Dendritic cell treated with granulocyte-macrophage colony-stimulating factor and Interleukin-4, amounts not matched to agents 40 ng/mL and 50 ng/mL, for 4 days (primary cell): ENCODE measurements at regions not wholly inside any gene's neighbourhood (a gene's known extent, or its start where the extent isn't known, plus 50 kb on each side); places are given as distances from the start of the nearest gene placed in this dataset.

Experiments
- H3K27ac Mint-ChIP-seq: one replicate; pipeline ENCODE4 v1.8.0; 2022; ENCODE audit warnings: mild to moderate bottlenecking, mixed read lengths
- H3K27me3 Mint-ChIP-seq: one replicate; pipeline ENCODE4 v1.8.0; 2022; ENCODE audit warnings: mild to moderate bottlenecking, mixed read lengths
- H3K36me3 Mint-ChIP-seq: one replicate; pipeline ENCODE4 v1.8.0; 2022; ENCODE audit warnings: low read depth, mixed read lengths
- H3K4me1 Mint-ChIP-seq: one replicate; pipeline ENCODE4 v1.8.0; 2022; ENCODE audit warnings: low read depth, mixed read lengths
- H3K4me3 Mint-ChIP-seq: one replicate; pipeline ENCODE4 v1.8.0; 2022; ENCODE audit warnings: mild to moderate bottlenecking, moderate library complexity, mixed read lengths
- H3K9me3 Mint-ChIP-seq: one replicate; pipeline ENCODE4 v1.8.0; 2022; ENCODE audit warnings: mixed read lengths
- intact Hi-C: fragments of 100-400 bp; cut with micrococcal nuclease; formaldehyde crosslinking; loops from one replicate; pipeline ENCODE4 v1.15.0; 2022

DNA sequence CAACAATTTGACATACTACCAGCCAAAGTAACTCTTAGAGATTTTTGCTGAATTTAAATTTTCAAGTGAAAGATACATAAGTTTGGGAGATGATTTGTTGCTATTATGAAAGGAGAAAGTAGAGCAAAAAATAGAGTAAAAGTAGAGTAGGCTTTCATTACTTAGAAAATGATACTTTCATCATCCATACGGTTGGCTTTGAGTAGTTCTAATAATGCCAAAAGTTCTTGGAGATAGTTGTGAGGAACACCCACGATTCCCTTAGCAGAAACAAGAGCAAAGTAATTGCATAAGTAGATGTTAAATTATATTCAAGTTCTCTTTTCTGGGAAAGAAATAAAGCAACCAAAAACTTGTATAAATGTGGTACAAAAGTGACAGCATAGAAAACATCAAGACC lies 95.0 kb upstream of the VAV3 start:
- peak overlapping the region; percentile 17 for H3K4me3 Mint-ChIP-seq
- H3K4me1 Mint-ChIP-seq = peaks cover 68% of the 10 kb centered on the region
- H3K27ac Mint-ChIP-seq = peak overlapping the region; percentile 83
- peaks cover 42% of the 10 kb centered on the region for H3K36me3 Mint-ChIP-seq
- H3K9me3 Mint-ChIP-seq = peaks cover 20% of the 10 kb centered on the region
- intact Hi-C loops = no loop called here
- no peaks in the 10 kb centered on the region for H3K27me3 Mint-ChIP-seq

DNA sequence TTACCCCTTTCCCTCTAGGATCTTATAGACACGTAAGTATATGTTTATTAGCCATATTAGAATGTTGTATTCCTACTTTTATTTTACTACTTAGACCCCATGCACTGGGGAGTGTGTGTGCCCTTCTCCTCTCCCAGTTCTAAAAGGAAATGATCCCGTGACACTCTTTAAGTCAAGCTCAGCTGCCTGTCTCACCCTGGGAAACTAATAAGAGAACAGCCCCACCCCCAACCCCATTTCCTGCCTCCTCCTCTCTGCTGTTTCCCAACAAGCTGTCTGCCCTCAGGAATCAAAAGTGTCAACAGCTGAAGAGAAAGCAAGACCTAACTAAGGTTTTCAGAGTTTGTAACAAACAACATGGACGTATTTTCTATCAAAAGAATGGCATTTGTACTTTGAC lies 92.6 kb upstream of the VAV3 start:
- Mint-ChIP-seq H3K9me3 (peaks cover 10% of the 10 kb centered on the region), H3K27ac (peak overlapping the region; percentile 83)
- intact Hi-C loops = no loop called here

DNA sequence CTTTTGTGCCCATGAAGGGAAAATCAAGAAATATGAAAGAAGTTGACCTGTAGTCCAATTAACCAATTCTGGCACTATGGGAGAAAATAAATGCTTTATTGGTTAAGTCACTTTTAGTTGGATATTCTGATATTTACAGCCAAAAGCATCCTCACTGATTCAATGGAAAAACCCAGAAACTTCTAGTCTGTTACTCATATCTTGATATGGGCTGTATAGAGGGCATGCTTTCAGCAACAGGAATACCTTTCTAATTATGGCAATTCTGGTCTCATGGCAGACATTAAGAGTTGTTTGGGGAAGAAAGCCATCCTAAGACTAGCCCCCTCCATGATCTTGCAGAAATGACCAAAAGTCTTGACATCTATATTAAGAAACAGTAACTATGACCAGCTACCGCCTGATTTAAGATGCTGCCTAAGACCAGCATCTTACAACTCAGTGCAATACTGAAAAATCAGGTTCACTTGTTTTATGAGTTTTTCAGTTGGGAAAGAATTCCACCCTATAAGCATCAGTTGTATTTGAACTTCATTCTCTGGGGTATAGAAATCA lies 91.5 kb upstream of the VAV3 start:
- H3K4me3 Mint-ChIP-seq = no peak overlapping the region
- H3K36me3 Mint-ChIP-seq = peaks cover 26% of the 10 kb centered on the region
- H3K4me1 Mint-ChIP-seq = peaks cover 57% of the 10 kb centered on the region
- intact Hi-C loops = no loop called here
- no peaks in the 10 kb centered on the region for H3K27me3 Mint-ChIP-seq
- H3K27ac Mint-ChIP-seq = peak overlapping the region; percentile 67
- peaks cover 3% of the 10 kb centered on the region for H3K9me3 Mint-ChIP-seq

More for the DNA sequence above, 92.6 kb upstream of the VAV3 start:
- Mint-ChIP-seq H3K27me3 (no peaks in the 10 kb centered on the region), H3K36me3 (peaks cover 32% of the 10 kb centered on the region), H3K4me1 (peaks cover 57% of the 10 kb centered on the region), H3K4me3 (no peak overlapping the region)

DNA sequence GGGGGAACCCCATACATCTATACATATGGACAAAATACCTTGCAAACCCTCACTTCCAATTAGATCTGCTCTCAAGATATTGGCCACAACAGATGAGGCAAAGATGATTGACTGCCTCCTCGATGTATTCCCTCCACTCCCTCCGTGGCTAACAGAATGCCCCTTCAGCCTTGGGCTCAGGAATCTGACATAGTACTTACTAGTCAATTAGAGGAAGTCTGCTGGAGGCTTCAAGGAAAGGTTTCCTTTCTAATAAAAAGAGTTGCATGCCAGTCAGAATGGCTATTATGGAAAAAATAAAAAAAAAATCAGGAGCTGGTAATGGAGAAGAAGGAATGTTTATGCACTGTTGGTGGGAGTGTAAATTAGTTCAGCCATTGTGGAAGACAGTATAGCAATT lies 90.4 kb upstream of the VAV3 start:
- intact Hi-C loops = no loop called here
- Mint-ChIP-seq H3K4me3 (no peak overlapping the region), H3K27me3 (no peaks in the 10 kb centered on the region), H3K9me3 (no peaks in the 10 kb centered on the region), H3K36me3 (peaks cover 23% of the 10 kb centered on the region), H3K4me1 (peaks cover 57% of the 10 kb centered on the region), H3K27ac (peak overlapping the region; percentile 67)

DNA sequence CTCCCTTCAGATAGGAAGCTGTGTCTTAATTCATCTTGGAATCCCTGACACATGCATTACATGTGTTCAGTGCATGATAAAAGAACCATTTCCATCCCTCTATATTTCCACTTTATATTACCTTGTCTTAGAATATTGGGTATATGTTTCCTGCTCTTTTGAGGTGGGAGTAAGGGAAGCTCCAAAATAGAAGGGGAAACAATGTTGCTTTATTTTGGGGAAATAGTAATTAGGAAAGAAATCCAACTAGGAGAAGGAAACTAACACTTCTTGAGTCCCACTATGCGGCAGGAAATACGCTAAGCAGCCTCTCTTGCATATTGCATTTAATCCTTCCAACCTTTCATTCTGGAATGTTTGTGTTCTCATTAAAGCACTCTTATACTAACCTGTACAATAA lies 89.4 kb upstream of the VAV3 start:
- peaks cover 57% of the 10 kb centered on the region for H3K4me1 Mint-ChIP-seq
- no peaks in the 10 kb centered on the region for H3K9me3 Mint-ChIP-seq
- peaks cover 17% of the 10 kb centered on the region for H3K36me3 Mint-ChIP-seq
- H3K27ac Mint-ChIP-seq = no peak overlapping the region
- intact Hi-C loops = no loop called here
- H3K27me3 Mint-ChIP-seq = no peaks in the 10 kb centered on the region
- H3K4me3 Mint-ChIP-seq = no peak overlapping the region

DNA sequence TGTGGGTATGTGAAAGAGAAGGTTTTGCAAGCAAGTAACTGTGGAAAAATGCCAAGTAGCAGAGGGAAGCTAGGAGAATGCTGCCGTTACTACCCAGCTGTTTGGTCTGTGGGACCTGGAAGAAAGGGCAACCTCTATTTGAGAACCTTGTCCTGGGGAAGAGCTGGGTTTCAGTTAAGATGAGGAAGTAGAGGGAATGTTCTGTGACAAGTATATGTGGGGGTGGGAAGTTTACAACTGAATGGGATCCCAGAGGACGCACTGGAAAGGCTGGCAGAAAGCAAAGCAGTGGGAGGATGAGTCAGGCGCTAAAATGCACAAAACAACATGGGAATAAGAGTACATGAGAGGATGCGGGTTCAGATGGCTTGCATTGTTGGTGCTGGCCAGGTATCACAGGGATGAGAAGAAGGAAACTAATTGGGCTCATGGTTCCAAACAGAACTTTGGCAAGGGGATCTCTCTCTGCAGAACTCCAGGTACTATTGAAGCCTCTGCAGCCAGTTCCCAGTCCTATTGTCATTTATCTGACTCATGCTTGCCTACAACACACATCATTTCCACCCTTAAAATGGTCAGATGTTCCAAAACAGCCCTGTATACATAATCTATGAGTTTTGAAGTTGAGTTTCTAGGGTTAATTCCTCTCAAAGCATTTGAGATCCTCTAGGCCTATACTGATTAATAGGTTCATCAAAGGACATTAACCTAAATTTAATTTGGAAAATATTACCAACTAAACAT lies 88.5 kb upstream of the VAV3 start:
- H3K9me3 Mint-ChIP-seq = no peaks in the 10 kb centered on the region
- intact Hi-C loops = no loop called here
- H3K4me3 Mint-ChIP-seq = no peak overlapping the region
- H3K36me3 Mint-ChIP-seq = peaks cover 13% of the 10 kb centered on the region
- H3K27ac Mint-ChIP-seq = no peak overlapping the region
- peaks cover 57% of the 10 kb centered on the region for H3K4me1 Mint-ChIP-seq
- H3K27me3 Mint-ChIP-seq = no peaks in the 10 kb centered on the region

DNA sequence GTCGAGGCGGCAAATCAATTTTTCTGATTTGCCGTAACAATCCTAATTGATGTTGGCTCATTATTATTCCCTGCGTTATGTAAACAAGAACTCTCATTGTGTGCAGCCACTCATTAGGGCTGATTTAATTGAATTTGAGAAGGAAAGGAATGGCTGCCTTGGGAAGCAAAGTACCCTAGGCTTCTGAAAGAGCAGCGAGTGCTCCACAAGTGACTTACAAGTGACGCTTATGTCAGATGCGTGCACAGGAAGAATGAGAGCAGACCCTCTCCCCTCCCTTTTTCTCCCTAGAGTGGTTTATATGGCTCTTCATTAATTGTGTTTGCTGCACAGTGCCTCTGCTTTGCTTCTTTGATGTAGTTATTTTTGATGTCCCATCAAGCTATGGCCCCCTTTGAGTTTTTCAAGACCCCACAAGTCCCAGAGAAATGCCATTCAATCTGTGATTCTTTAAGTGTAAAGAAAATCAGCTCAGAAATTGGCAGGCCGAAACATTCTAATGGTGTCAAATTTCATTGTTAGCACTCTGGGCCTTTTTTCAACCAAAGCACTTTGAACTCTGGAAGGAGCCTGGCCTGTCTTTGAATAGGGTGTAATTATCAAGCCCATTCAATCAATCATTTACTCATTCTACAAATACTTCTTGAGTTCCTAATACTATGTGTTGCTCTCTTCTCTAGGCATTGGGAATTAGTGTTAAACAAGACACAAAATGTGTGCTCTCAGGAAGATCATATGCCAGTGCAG lies 86.8 kb upstream of the VAV3 start:
- Mint-ChIP-seq H3K36me3 (peaks cover 13% of the 10 kb centered on the region), H3K9me3 (no peaks in the 10 kb centered on the region), H3K27ac (no peak overlapping the region), H3K4me1 (peaks cover 57% of the 10 kb centered on the region), H3K27me3 (no peaks in the 10 kb centered on the region), H3K4me3 (no peak overlapping the region)
- intact Hi-C loops = loop anchor here (2.0 kb wide), 1 partner anchor 87 kb away; the partner anchor contains the start of gene VAV3

DNA sequence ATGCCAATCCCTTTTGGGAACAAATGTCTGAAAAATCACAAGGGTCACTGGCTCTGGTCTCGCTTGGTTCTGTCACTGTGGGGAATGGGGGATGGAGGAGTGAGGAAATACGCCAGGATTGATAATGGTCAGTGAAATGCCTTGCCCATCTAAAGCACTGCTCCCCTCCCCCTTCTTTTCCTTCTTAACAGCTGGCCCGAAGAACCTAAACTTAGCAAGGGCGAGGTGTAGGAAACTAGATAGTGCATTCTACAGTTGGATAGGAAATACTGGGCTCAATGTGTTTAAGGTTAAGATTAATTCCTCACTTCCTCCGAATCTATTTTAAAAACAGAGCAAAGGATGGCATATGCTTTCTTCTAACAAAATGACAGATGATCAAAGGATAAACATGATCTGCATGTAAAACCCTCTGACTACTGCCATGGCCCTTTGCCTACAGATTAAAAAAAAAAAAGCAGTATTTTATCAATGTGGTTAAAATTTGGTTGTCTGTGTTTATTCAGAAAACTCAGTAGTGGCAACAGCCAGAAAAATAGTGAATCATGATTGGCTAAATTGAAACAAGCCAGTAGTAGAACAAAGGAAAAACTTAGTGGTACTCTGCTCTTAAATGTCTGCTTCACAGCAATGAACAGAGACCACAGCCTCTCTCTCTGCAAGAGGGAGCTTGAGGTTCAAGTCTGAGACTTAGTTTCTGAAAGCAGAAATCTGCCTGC lies 86.1 kb upstream of the VAV3 start:
- Mint-ChIP-seq H3K4me3 (no peak overlapping the region), H3K4me1 (peaks cover 56% of the 10 kb centered on the region), H3K27me3 (no peaks in the 10 kb centered on the region), H3K36me3 (peaks cover 12% of the 10 kb centered on the region), H3K9me3 (no peaks in the 10 kb centered on the region), H3K27ac (no peak overlapping the region)
- intact Hi-C loops = loop anchor here (2.0 kb wide), 1 partner anchor 86 kb away; the partner anchor contains the start of gene VAV3

DNA sequence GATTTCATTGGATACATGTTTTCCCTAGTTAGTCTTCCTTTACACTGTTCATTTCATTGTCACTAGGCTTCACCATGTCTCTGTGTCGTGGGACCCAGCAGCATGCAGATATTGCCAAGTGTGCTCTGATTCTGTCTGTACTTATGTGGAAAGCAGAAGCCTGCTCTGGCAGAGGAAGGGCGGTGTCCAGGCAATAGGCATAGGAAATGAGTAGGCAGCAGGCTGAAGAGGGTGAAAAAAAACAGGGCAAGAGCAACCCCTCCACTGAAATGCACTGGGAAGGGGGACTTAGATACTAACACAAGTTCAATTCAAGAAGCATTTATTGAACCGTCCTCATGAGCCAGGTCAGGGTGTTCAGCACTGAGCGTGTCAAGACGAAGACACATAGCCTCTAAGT lies 85.2 kb upstream of the VAV3 start:
- no peak overlapping the region for H3K4me3 Mint-ChIP-seq
- no peaks in the 10 kb centered on the region for H3K9me3 Mint-ChIP-seq
- peaks cover 50% of the 10 kb centered on the region for H3K4me1 Mint-ChIP-seq
- H3K27me3 Mint-ChIP-seq = no peaks in the 10 kb centered on the region
- H3K27ac Mint-ChIP-seq = no peak overlapping the region
- peaks cover 2% of the 10 kb centered on the region for H3K36me3 Mint-ChIP-seq
- intact Hi-C loops = loop anchor here (2.0 kb wide), 1 partner anchor 85 kb away; the partner anchor contains the start of gene VAV3

DNA sequence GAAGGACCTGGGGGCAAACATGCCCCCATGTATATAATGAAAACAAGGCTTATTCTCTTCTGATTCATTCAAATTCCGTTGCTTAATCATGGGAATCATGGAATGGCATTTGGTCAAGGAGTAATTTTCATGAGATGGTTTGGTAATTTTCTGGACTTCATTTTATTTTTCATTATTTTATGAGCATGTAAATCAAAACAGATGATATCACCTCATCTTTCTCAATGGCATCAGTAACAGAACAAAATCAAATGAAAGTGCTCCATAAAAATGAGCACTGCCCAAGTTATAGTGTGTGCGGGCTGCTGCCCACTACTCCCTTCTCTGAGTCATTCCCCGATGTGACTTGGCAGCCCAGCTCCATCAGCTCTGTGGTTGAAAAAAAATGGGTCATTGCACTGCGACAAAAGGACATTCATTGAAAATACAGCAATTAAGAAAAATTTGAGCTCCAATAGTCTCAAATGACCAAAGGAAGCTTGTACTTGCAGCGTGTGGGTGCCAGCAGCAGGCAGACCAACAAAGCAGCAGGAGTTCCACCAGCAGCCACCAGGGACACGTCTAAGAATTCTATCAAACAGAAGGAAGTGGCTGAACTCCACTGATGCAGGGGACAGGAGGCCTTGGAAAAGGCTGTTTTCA lies 84.3 kb upstream of the VAV3 start:
- no peaks in the 10 kb centered on the region for H3K9me3 Mint-ChIP-seq
- no peak overlapping the region for H3K27ac Mint-ChIP-seq
- H3K4me3 Mint-ChIP-seq = peak overlapping the region; percentile 33
- intact Hi-C loops = loop anchor here (5.0 kb wide), 2 partner anchors 68 to 262 kb away; no protein-coding TSS in a partner anchor
- no peaks in the 10 kb centered on the region for H3K27me3 Mint-ChIP-seq
- H3K36me3 Mint-ChIP-seq = peaks cover 3% of the 10 kb centered on the region
- H3K4me1 Mint-ChIP-seq = peaks cover 49% of the 10 kb centered on the region

DNA sequence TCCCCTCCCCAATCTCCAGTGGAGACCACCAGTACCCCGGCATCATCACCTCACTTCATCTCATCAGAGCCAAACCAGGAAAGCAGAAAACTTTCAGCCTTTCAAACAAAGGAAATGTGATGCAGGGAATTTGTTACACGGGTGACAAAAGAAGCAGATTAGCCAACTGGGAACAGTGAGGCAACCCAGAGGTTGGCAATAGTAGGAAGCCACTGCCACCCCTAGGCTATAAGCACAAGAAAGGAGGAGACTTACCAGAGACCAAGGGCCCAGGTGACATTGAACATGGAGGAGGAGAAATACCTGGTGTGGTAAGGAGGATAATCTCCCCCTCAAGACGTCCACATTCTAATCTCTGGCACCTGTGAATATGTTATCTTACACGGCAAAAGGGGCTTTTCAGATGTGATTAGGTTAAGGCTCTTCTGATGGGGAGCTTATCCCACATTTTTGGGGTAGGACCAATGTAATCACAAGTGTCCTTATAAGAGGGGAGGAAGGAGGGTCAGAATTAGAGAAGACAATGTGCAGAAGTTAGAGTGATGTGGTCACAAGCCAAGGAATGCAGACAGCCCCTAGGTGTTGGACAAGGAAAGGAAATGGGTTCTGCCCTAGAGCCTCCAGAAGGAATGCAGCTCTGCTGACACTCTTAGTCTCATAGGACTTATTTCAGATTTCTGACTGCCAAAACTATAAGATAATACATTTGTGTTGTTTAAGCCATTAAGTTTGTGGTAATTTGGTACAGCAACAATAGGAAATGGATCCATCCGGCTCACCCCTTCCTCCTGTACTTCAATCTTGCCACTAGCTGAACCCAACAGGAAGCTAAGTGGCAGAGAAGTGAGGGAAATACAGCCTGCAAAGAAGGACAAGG lies 83.6 kb upstream of the VAV3 start:
- H3K36me3 Mint-ChIP-seq = peaks cover 6% of the 10 kb centered on the region
- H3K27me3 Mint-ChIP-seq = no peaks in the 10 kb centered on the region
- H3K4me3 Mint-ChIP-seq = no peak overlapping the region
- H3K27ac Mint-ChIP-seq = no peak overlapping the region
- intact Hi-C loops = loop anchor here (5.0 kb wide), 2 partner anchors 69 to 261 kb away; no protein-coding TSS in a partner anchor
- H3K9me3 Mint-ChIP-seq = no peaks in the 10 kb centered on the region
- H3K4me1 Mint-ChIP-seq = peaks cover 52% of the 10 kb centered on the region

DNA sequence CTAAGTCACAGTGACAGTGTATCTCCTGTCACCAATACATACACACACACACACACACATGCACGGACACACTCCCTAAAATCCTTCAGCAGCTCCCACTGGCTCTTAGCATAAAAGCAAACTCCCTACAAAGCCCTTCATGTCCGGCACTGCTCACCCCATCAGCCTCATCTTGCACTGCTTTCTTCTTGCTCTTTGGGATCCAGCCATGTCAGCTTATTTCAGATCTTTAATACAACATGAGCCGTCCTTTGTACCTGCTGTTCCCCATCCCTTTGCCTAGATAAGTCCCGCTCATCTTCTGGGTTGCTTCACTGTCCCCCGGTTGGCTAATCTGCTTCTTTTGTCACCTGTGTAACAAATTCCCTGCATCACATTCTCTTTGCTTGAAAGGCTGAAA lies 82.1 kb upstream of the VAV3 start:
- Mint-ChIP-seq H3K4me1 (peaks cover 64% of the 10 kb centered on the region), H3K9me3 (no peaks in the 10 kb centered on the region)

More for the DNA sequence above, 82.1 kb upstream of the VAV3 start:
- Mint-ChIP-seq H3K27ac (peak overlapping the region; percentile 0), H3K36me3 (peaks cover 6% of the 10 kb centered on the region), H3K4me3 (no peak overlapping the region), H3K27me3 (no peaks in the 10 kb centered on the region)
- intact Hi-C loops = loop anchor here (5.0 kb wide), 2 partner anchors 70 to 260 kb away; no protein-coding TSS in a partner anchor
